ENCODE measurements at regions not wholly inside any gene's neighbourhood (a gene's known extent, or its start where the extent isn't known, plus 50 kb on each side); places are given as distances from the start of the nearest gene placed in this dataset.

- TF ChIP-seq, protein P1, sequence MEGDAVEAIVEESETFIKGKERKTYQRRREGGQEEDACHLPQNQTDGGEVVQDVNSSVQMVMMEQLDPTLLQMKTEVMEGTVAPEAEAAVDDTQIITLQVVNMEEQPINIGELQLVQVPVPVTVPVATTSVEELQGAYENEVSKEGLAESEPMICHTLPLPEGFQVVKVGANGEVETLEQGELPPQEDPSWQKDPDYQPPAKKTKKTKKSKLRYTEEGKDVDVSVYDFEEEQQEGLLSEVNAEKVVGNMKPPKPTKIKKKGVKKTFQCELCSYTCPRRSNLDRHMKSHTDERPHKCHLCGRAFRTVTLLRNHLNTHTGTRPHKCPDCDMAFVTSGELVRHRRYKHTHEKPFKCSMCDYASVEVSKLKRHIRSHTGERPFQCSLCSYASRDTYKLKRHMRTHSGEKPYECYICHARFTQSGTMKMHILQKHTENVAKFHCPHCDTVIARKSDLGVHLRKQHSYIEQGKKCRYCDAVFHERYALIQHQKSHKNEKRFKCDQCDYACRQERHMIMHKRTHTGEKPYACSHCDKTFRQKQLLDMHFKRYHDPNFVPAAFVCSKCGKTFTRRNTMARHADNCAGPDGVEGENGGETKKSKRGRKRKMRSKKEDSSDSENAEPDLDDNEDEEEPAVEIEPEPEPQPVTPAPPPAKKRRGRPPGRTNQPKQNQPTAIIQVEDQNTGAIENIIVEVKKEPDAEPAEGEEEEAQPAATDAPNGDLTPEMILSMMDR (conservative IDR thresholded peaks at IDR 0.05): no peak
- no peak for TF ChIP-seq EZH2 (IDR thresholded peaks at IDR 0.05; ENCODE audit: low read depth)
Measured at GRCh38 chr10:78577712-78578111, 491.1 kb upstream of the ZMIZ1 start.

All from PC-9 (cell line).